Mesenchymal stem cell (in vitro differentiated cells and primary cell): ENCODE measurements at regions not wholly inside any gene's neighbourhood (a gene's known extent, or its start where the extent isn't known, plus 50 kb on each side); places are given as distances from the start of the nearest gene placed in this dataset.

Source experiments
- DNase-seq: peaks from one replicate; pipeline ENCODE4 v3.0.0-alpha.2; 2013
- H2AFZ ChIP-seq: one replicate; pipeline ENCODE4 v1.6.1; 2013; ENCODE audit warnings: low read depth, mild to moderate bottlenecking, control low read depth, inconsistent platforms, low read length, moderate library complexity
- H2AK5ac ChIP-seq: 2 replicates; pipeline ENCODE4 v1.6.1; 2013; ENCODE audit warnings: low read length, moderate library complexity, mild to moderate bottlenecking, inconsistent platforms; ENCODE audit not compliant: severe bottlenecking
- H2BK120ac ChIP-seq: one replicate; pipeline ENCODE4 v1.6.1; 2013; ENCODE audit warnings: low read depth, mild to moderate bottlenecking, inconsistent platforms, low read length, moderate library complexity
- H2BK12ac ChIP-seq, 2 experiments: one replicate each; pipeline ENCODE4 v1.6.1; 2013; ENCODE audit warnings: inconsistent platforms in 2 of 2, low read length in 2 of 2, mild to moderate bottlenecking in 2 of 2, moderate library complexity in 2 of 2, control low read depth in 1 of 2
- H2BK15ac ChIP-seq: one replicate; pipeline ENCODE4 v1.6.1; 2013; ENCODE audit warnings: mild to moderate bottlenecking, low read depth, inconsistent platforms; ENCODE audit not compliant: poor library complexity, severe bottlenecking
- H2BK5ac ChIP-seq: 2 replicates; pipeline ENCODE4 v1.6.1; 2013; ENCODE audit warnings: low read depth, mild to moderate bottlenecking, low read length, control low read depth, inconsistent platforms; ENCODE audit not compliant: poor library complexity, severe bottlenecking
- H3K14ac ChIP-seq, 2 experiments: one replicate each; pipeline ENCODE4 v1.6.1; 2013; ENCODE audit warnings: inconsistent platforms in 2 of 2, low read length in 2 of 2, control low read depth in 1 of 2, mild to moderate bottlenecking in 1 of 2, moderate library complexity in 1 of 2
- H3K18ac ChIP-seq, 2 experiments: one replicate each; pipeline ENCODE4 v1.6.1; 2013; ENCODE audit warnings: inconsistent platforms in 2 of 2, low read length in 2 of 2, control low read depth in 1 of 2, low read depth in 1 of 2, mild to moderate bottlenecking in 1 of 2
- H3K23ac ChIP-seq, 2 experiments: one replicate each; pipeline ENCODE4 v1.6.1; 2013; ENCODE audit warnings: inconsistent platforms in 2 of 2, low read length in 2 of 2, mild to moderate bottlenecking in 2 of 2, moderate library complexity in 2 of 2, control low read depth in 1 of 2
- H3K27ac ChIP-seq: 2 replicates; pipeline ENCODE4 v1.5.1; 2013; ENCODE audit warnings: mild to moderate bottlenecking, moderate library complexity, low read length, control low read depth, inconsistent platforms; ENCODE audit not compliant: poor library complexity, severe bottlenecking
- H3K27me3 ChIP-seq, 2 experiments: 2 replicates each; pipeline versions ENCODE4 v1.6.1 to v1.7.0; 2013; ENCODE audit warnings: low read length in 2 of 2, mild to moderate bottlenecking in 2 of 2, moderate library complexity in 2 of 2, control low read depth in 1 of 2, inconsistent platforms in 1 of 2; ENCODE audit not compliant: control insufficient read depth in 1 of 2, insufficient read depth in 1 of 2
- H3K36me3 ChIP-seq, 2 experiments: 2 replicates each; pipeline versions ENCODE4 v1.6.1 to v1.7.0; 2013; ENCODE audit warnings: low read length in 2 of 2, control low read depth in 1 of 2, inconsistent platforms in 1 of 2, low read depth in 1 of 2, mild to moderate bottlenecking in 1 of 2; ENCODE audit not compliant: insufficient read depth in 2 of 2, control insufficient read depth in 1 of 2
- H3K4ac ChIP-seq, 2 experiments: one replicate each; pipeline ENCODE4 v1.6.1; 2013; ENCODE audit warnings: inconsistent platforms in 2 of 2, low read length in 2 of 2, mild to moderate bottlenecking in 2 of 2, moderate library complexity in 2 of 2, control low read depth in 1 of 2, low read depth in 1 of 2
- H3K4me1 ChIP-seq: 2 replicates; pipeline ENCODE4 v1.6.1; 2013; ENCODE audit warnings: low read depth, low read length, control low read depth; ENCODE audit not compliant: control insufficient read depth, insufficient read depth
- H3K4me2 ChIP-seq: 2 replicates; pipeline ENCODE4 v1.6.1; 2013; ENCODE audit warnings: low read length, mild to moderate bottlenecking, inconsistent platforms; ENCODE audit not compliant: poor library complexity, severe bottlenecking
- H3K4me3 ChIP-seq, 2 experiments: 2 replicates each; pipeline versions ENCODE4 v1.5.1 to v1.7.0; 2013; ENCODE audit warnings: low read length in 2 of 2, mild to moderate bottlenecking in 2 of 2, control low read depth in 1 of 2, low read depth in 1 of 2; ENCODE audit not compliant: insufficient read depth in 1 of 2
- H3K79me1 ChIP-seq: replicated peaks from 2 replicates; pipeline ENCODE4 v1.6.1; 2013; ENCODE audit warnings: mild to moderate bottlenecking, control low read depth, low read length, inconsistent platforms; ENCODE audit not compliant: poor library complexity, severe bottlenecking
- H3K9ac ChIP-seq: 2 replicates; pipeline ENCODE4 v1.7.0; 2013; ENCODE audit warnings: mild to moderate bottlenecking, low read length, moderate library complexity
- H3K9me3 ChIP-seq: 2 replicates; pipeline ENCODE4 v1.7.0; 2013; ENCODE audit warnings: mild to moderate bottlenecking, low read length; ENCODE audit not compliant: control insufficient read depth
- H4K8ac ChIP-seq: one replicate; pipeline ENCODE4 v1.6.1; 2013; ENCODE audit warnings: inconsistent platforms, mild to moderate bottlenecking, low read length, moderate library complexity
- H4K91ac ChIP-seq: one replicate; pipeline ENCODE4 v1.6.1; 2013; ENCODE audit warnings: mild to moderate bottlenecking, low read length, inconsistent platforms
- WGBS: methylation state at CpG from one replicate; pipeline ENCODE4 v1.1.7; 2013; ENCODE audit warnings: mixed read lengths; 5-methylcytosine and 5-hydroxymethylcytosine counted together

- Histone ChIP-seq H2AFZ (no peak overlapping the region), H3K27me3 (no peaks in the 10 kb centered on the region), H2BK15ac (no peak overlapping the region), H3K4me3 (no peak overlapping the region), H3K36me3 (no peaks in the 10 kb centered on the region), H3K18ac (no peak overlapping the region), H3K23ac (no peak overlapping the region), H3K4me2 (no peak overlapping the region), H3K14ac (no peak overlapping the region), H3K9ac (no peak overlapping the region), H2AK5ac (no peak overlapping the region), H2BK120ac (no peak overlapping the region), H3K4ac (no peak overlapping the region), H4K91ac (no peak overlapping the region), H3K4me1 (no peaks in the 10 kb centered on the region), H4K8ac (no peak overlapping the region), H2BK5ac (no peak overlapping the region), H3K79me1 (no peaks in the 10 kb centered on the region), H3K9me3 (no peaks in the 10 kb centered on the region), H3K27ac (no peak overlapping the region), H2BK12ac (no peak overlapping the region)
- no peak for DNase-seq
- WGBS: no CpG with 5 or more reads among the region's 3 CpGs
These were observed 228.5 kb downstream of the SLC7A11 start for GRCh38 chr4:138013625-138014024.

DNA sequence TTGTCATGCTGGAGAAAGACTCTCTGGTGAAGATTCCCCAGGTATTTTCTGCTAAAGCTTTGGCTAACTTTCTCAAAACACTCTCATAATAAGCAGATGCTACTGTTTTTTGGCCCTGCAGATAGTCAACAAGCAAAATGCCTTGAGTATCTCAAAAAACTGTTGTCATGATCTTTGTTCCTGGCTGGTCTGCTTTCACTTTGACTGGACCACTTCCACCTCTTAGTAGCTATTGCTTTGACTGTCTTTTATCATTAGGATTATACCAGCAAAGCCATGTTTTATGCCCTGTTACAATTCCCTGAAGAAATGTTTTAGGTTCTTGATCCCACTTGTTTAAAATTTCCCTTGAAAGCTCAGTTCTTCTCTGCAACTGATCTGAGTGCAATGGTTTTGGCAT is 231.5 kb downstream of the SLC7A11 start:
- no peak overlapping the region for H2AFZ ChIP-seq
- no peaks in the 10 kb centered on the region for H3K9me3 ChIP-seq
- H2BK12ac ChIP-seq: no peak overlapping the region

GRCh38 chr4:138007572-138007971 is 234.6 kb downstream of the SLC7A11 start:
- Histone ChIP-seq H2AFZ (no peak overlapping the region), H3K4me1 (no peaks in the 10 kb centered on the region), H3K9ac (no peak overlapping the region), H3K23ac (no peak overlapping the region), H2AK5ac (no peak overlapping the region), H3K36me3 (no peaks in the 10 kb centered on the region), H3K27me3 (no peaks in the 10 kb centered on the region), H3K18ac (no peak overlapping the region), H3K27ac (no peak overlapping the region), H2BK15ac (no peak overlapping the region), H3K79me1 (no peaks in the 10 kb centered on the region), H4K91ac (no peak overlapping the region), H3K4ac (no peak overlapping the region), H3K4me2 (no peak overlapping the region), H3K14ac (no peak overlapping the region), H2BK12ac (no peak overlapping the region), H2BK5ac (no peak overlapping the region), H3K9me3 (no peaks in the 10 kb centered on the region), H3K4me3 (no peak overlapping the region), H2BK120ac (no peak overlapping the region), H4K8ac (no peak overlapping the region)
- no CpG with 5 or more reads among the region's 1 CpG for WGBS
- DNase-seq: peak; percentile 9

More for the DNA sequence above, 231.5 kb downstream of the SLC7A11 start:
- H4K91ac ChIP-seq: no peak overlapping the region
- no peak for DNase-seq
- no peak overlapping the region for H3K4ac ChIP-seq
- no peak overlapping the region for H2BK120ac ChIP-seq
- no peaks in the 10 kb centered on the region for H3K36me3 ChIP-seq
- no peak overlapping the region for H3K4me2 ChIP-seq
- no peak overlapping the region for H2BK15ac ChIP-seq
- H3K4me3 ChIP-seq: no peak overlapping the region
- H3K27me3 ChIP-seq: no peaks in the 10 kb centered on the region
- no peak overlapping the region for H4K8ac ChIP-seq
- H3K23ac ChIP-seq: no peak overlapping the region
- no peak overlapping the region for H2BK5ac ChIP-seq
- H3K14ac ChIP-seq: no peak overlapping the region
- H3K4me1 ChIP-seq: no peaks in the 10 kb centered on the region
- H3K18ac ChIP-seq: no peak overlapping the region
- no peak overlapping the region for H3K9ac ChIP-seq
- H2AK5ac ChIP-seq: no peak overlapping the region
- H3K27ac ChIP-seq: no peak overlapping the region
- H3K79me1 ChIP-seq: no peaks in the 10 kb centered on the region

DNA sequence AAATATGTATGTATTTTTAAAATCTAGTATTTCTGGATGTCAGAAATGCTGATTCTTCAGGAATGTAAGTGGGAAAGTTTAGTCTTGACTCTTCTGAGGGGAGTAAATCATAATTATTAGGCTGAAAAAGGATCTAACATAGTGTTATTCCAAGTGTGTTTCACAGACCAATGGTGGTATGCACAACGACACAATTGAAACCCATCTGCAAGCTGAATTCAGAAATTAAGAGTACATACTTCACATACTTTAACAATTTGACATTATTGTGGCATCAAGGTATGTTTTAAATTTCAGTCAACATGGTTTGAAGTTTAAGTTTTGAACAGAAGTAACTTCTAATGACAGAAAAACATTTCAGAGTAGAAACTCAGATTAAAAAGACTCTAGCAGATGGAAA is 236.7 kb downstream of the SLC7A11 start:
- Histone ChIP-seq H3K23ac (no peak overlapping the region), H2BK5ac (no peak overlapping the region), H3K4me1 (no peaks in the 10 kb centered on the region), H3K79me1 (no peaks in the 10 kb centered on the region), H3K27me3 (no peaks in the 10 kb centered on the region), H2BK12ac (no peak overlapping the region), H2AFZ (no peak overlapping the region), H3K27ac (no peak overlapping the region), H2BK120ac (no peak overlapping the region), H3K18ac (no peak overlapping the region), H3K9ac (no peak overlapping the region), H4K91ac (no peak overlapping the region), H2BK15ac (no peak overlapping the region), H3K4ac (no peak overlapping the region), H3K4me3 (no peak overlapping the region), H3K4me2 (no peak overlapping the region), H3K36me3 (no peaks in the 10 kb centered on the region), H3K9me3 (no peaks in the 10 kb centered on the region), H2AK5ac (no peak overlapping the region), H4K8ac (no peak overlapping the region), H3K14ac (no peak overlapping the region)
- DNase-seq: no peak
- WGBS: 100% methylated on average over 1 of the region's 1 CpG
